Bone marrow (tissue), 2 donors: ENCODE measurements at regions not wholly inside any gene's neighbourhood (a gene's known extent, or its start where the extent isn't known, plus 50 kb on each side); places are given as distances from the start of the nearest gene placed in this dataset.

Experiments
- DNase-seq, 2 donors: peaks; one replicate each; lab custom pipeline; 2025; lab: John Stamatoyannopoulos, UW

GRCh38 chr3:40593351-40593750 is 68.6 kb downstream of the ZNF621 start:
- no peak for DNase-seq

GRCh38 chr3:40597441-40597840 is 72.7 kb downstream of the ZNF621 start:
- no peak for DNase-seq

- no peak for DNase-seq
Measured at GRCh38 chr3:40598338-40598737, 73.6 kb downstream of the ZNF621 start.

DNA sequence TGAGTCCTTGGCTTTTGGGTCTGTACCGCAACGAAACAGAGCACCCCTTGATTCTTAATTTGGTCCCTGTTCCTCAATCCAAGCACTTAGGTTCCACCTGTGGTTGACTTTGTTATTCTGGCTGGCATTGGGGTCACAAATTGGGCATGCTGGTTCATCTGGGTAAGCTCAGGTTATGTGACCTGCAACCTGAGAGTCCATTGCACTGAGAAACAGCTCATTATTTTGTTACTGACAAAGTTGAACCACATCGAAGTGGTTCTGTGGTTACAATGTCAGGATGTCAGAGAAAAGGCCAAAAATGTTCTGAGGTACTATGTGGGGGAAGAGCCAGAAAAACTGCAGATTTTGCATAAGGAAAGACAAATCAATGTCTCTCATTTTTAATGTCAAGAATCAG is 74.2 kb downstream of the ZNF621 start:
- no peak for DNase-seq

- DNase-seq, result no peak
Measured at GRCh38 chr3:40602778-40603385, 78.1 kb downstream of the ZNF621 start.

GRCh38 chr3:40605960-40606359 is 81.2 kb downstream of the ZNF621 start:
- DNase-seq, result no peak

DNA sequence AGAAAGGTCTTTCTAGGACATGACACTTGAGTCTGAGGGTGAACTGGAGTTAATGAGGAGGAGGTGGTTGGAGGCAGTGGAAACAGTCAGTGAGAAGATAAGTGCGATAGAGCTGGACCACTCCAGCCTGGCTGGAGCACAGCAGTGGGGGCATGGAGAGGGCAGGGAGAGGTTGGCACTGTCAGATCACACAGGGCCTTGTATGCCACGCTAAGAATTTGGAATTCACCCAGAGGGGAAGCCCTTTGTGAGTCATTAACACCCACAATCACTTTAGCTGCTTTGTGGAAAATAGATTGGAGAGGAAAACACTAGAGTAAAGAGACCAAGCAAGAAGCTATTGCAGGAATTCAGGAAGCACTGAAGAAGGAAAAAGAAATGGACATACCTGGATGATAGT is 83.3 kb downstream of the ZNF621 start:
- no peak for DNase-seq

DNA sequence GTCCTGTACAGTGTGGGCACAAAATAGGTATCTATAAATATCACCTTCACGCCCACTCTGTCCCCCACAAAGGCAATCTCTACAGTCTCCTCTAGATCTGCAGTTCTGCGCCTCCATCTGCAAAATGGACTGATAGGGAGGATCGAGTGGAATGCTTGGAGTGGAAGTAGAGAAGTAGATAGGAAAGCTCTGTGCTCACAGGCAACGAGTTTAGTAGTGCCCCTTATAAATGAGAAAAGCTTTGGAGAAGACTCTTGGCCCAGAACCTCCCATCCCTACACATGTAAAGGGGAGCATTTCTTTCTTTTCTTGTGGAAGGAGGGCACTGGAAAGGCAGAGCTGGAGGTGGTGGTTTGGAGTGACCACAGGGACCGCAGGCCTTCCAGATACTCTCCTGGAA is 88.5 kb downstream of the ZNF621 start:
- DNase-seq, result no peak

- DNase-seq, result no peak
Measured at GRCh38 chr3:40615110-40615915, 90.6 kb downstream of the ZNF621 start.

DNA sequence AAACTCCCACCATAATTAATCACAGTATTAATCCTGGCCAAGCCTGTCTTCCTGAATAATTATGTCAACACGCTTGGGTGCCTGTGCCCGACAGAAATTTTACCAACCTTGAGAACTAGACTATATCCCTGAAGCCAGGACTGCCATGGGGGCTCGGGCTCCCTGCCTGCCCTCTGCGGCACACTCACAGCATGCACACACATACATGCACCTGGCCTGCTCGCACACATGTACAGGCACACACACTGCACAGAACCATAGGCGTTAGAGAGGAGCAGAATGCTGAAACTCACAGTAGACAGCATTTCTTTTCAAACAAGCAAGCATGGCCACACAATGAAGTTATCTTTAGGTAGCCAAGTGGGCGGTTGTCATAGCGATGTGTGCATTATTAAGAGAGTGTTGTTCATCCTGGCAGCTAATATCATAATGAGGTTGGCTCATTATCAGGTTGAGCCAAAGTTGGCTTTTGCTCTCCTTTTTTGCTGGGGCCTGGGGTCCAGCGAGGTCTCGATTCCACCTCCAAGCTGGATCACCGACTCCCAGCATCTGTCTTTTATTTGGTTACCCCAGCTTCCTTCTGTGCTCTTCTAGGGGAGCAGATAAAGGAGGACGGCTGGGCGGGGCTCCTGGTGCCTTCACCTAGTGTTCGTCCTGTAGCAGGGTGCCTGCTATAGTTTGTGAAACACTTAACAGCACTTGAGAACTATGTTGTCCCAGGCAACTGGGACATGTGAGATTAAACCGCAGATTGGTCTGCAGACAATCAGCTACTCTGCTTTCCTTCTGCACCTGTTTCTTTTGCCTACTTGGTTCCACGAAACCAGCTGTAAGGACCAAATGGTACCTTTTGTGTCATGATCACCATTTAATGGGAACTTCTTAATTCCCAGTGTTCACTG is 91.4 kb downstream of the ZNF621 start:
- DNase-seq, result no peak

- no peak for DNase-seq
Measured at GRCh38 chr3:40617084-40617483, 92.3 kb downstream of the ZNF621 start.

DNA sequence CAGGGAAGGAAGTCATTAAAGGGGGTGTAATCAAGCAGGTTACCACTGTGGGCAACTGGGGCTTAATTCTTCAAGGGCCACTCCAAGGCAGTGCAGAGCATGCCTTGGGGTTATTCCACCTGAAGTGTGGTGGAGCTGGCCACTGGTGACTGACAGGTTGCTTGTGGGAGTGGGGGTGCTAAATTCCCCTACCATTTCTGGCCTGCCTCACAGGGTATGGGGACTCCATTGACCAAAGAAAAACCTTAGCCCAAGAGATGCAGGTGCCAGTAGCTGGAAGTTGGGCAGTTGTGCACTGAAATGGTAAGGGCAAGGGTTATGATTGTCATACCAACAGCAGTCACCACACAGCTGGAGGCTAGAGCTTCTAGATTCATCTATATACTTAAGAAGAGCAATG is 93.4 kb downstream of the ZNF621 start:
- DNase-seq, result no peak

GRCh38 chr3:40620151-40620550 is 95.4 kb downstream of the ZNF621 start:
- DNase-seq, result no peak

DNA sequence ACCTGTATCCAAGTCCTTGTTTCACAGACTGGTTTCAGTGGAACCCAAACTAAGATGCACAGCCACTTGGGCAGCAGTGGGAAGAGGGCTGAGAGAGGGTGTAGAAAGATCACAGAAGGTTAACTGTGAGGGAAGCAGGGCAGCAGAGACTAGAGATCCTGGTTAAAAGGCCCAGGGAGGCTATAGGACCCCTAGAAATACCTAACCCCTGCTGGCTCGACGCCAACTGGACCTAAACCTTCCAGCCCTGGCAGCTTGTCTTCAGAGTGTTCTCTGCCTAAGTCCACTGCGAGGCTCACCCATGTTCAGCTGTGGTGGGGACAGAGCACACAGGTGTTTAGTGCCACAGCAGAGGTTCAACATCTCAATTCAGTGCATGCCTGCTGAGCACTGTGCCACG is 96.5 kb downstream of the ZNF621 start:
- DNase-seq, result no peak

DNA sequence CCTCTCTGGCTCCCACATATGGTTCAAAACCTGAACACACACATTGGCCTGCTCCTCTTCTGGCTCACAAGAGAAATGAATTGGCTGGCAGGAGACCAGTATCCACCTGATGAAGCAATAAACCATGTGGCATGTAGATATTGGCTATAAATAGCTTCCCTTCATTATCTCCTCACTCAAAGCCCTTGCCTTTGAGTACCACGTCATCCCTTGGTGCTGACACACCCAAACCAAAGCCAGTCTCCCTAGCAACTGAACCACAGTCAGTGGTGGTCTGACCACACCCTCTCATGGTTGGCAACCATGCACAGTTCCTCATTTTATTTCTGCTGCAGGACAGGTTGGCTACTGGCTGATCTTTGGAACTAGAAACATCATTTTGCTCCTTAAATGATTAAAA is 98.8 kb downstream of the ZNF621 start:
- peak; percentile 16 to 51 for DNase-seq

GRCh38 chr3:40624189-40624769 is 99.5 kb downstream of the ZNF621 start:
- no peak for DNase-seq

GRCh38 chr3:40627095-40627494 is 102.3 kb downstream of the ZNF621 start:
- no peak for DNase-seq

GRCh38 chr3:40628984-40629383 is 104.2 kb downstream of the ZNF621 start:
- DNase-seq, result no peak

DNA sequence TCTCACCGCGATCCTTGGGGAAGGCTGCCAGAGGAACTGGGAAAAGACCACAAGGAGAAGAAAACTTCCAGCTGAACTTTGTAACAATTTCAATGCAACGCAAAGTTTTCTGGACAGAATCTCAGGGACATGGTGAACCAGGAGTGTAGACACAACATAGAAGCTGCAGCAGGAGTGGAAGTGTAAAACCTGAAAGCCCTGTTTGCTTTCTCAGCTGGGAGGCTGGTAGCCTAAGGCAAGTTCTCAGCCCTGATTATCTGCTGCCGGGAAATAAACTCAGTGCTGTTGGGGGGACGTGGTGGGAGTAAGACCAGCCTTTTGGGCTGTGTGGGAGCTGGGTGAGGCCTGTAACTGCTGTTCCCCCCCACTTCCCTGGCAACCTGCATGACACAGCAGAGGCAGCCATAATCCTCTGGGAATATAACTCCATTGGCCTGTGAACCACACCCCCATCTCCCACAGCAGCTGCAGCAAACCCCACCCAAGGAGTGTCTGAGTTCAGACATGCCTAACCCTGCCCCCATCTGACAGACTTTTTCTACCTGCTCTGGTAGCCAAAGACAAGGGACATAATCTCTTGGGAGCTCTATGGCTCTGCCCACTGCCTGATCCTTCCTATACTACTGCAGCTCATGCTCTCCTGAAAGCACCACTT is 106.7 kb downstream of the ZNF621 start:
- no peak for DNase-seq

GRCh38 chr3:40637906-40638305 is 113.1 kb downstream of the ZNF621 start:
- no peak for DNase-seq

DNA sequence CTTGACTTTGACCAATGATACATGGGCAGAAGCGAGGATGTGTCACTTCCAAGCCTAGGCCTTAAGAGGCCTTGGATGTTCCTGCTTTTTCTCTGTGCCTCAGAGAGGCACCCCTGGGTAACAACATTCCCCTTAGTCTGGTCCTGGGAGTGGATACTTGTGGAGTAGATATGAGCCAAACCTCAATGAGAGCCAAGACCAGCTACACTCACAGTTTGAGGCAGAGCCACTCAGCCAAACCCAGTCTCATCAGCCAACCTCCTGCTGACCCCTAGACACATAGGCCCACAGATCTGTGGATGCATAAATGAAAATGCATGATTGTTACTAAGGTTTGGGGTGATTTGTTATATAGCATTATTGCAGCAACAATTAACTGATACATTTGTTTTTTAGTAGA is 114.2 kb downstream of the ZNF621 start:
- DNase-seq, result no peak

GRCh38 chr3:40642812-40643211 is 118.1 kb downstream of the ZNF621 start:
- DNase-seq, result no peak
